HTR-8/SVneo (cell line): ENCODE measurements at regions not wholly inside any gene's neighbourhood (a gene's known extent, or its start where the extent isn't known, plus 50 kb on each side); places are given as distances from the start of the nearest gene placed in this dataset.
"Not testable (repeated sequence)": the region's sequence is repeated elsewhere in the genome, so short reads cannot be mapped to it uniquely, and the experiment has no call there.

Experiments
- DNase-seq: peaks from one replicate; pipeline ENCODE4 v3.0.0; 2011; ENCODE audit warnings: low spot score, mixed read lengths; ENCODE audit not compliant: insufficient read length
- FAIRE-seq: peaks from 2 replicates; lab custom pipeline; 2011; peaks lifted over from hg19 to GRCh38; lab: Jason Lieb, UNC

DNA sequence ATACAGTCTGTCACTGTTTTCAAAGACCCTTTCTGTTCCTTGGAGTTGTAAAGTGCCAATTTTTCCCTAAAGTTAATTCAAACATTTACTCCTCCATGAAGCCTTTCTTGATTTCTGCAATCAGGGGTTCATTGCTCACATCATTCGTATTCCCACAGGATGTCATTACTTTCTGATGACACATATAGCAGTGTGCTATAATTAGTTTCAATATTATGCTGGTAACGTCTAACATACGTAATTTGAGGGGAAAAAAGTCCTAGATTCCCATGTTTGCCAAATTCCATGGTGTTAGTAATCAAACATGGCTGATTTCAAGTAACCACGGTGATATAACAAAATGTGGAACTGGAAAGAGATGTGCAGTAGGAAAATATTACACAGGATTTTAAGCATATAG is 468.2 kb upstream of the MEF2C start:
- no peak for DNase-seq
- FAIRE-seq: no peak

DNA sequence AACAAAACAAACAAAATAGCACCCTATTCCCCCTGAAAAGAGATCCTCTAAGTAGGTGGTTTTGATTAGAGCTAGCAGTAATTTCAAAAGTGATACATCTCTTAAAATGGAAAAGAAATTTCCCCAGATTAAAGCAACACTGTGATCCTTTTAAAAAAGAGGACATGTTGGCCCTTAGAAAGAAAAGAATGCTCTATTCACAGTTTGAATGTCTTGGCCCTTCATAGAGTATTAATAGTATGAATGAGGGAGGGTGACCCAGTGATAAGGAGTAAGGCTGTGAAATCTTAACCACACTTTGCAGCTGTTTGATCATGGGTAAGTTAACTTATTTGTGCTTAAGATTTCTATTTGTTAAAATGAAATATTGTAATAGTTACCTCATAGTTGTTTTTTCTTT is 467.7 kb upstream of the MEF2C start:
- DNase-seq (no peak), FAIRE-seq (no peak)

DNA sequence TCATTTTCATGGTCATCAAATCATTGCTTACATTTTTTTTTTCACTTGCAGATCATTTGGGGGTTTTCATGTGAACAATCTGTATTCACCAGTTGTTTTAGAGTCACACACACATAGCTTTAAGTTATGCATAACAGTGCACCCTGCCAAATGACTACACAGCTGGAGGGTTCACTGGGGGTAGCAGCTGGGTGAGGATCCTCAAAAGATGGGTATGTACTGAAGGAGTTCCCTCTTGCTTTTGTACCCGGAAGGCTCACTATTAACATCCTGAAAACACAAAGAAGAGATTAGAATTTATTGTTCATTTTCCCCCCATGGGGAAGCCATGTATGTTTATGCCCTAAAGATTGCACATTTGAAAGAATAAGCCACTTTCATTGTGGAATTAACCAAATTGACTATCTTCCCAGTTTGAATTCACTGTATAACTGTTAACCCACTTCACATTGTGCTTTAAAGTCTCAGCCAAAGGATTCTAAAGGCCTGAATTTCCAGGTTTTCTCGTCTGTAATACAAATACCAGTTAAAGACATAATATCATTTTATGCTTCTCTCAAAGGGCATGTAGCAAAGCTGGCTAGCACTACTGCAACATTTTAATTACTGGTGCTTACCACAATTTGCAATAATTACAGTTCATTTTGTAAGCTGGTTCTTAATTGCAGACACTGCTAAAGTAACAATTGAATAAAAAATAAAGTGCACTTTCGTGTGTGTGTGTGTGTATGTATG is 466.4 kb upstream of the MEF2C start:
- DNase-seq (no peak), FAIRE-seq (no peak)

DNA sequence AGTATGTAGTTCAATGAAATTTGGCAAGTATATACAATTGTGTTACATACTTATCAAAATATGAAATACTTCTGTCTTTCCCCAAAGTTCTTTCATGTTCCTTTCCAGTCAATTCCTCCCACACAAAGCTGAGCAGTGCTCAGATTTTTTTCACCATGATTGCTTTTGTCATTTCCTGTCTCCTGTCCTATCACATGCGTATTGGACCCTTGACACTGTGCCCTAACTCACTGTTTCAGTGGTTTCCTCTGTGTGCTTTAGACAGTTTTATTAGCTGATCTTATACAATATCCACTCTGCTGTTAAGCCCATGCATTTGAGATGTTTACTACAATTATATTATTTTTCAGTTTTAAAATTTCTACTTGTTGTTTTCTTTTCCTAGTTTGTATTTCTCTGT is 463.6 kb upstream of the MEF2C start:
- no peak for DNase-seq
- no peak for FAIRE-seq

DNA sequence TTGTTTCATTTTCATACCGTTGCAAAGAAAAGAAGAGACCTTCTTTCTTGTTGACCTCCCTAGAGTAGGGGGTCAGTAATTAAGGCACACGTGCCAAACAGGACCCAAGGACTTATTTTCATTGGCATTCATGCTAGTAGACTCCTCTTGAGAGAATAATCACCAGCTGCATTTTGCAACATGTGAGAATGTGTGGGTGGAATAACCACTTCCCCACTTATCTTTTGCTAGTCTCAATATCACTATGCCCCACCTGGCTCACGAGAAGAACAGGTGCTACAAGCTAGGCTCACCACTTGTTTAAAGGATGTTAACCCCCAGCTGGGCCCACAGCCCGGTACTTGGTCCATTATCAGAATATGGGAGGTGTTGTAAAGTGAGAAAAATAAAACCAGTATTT is 460.7 kb upstream of the MEF2C start:
- no peak for FAIRE-seq
- DNase-seq: no peak

DNA sequence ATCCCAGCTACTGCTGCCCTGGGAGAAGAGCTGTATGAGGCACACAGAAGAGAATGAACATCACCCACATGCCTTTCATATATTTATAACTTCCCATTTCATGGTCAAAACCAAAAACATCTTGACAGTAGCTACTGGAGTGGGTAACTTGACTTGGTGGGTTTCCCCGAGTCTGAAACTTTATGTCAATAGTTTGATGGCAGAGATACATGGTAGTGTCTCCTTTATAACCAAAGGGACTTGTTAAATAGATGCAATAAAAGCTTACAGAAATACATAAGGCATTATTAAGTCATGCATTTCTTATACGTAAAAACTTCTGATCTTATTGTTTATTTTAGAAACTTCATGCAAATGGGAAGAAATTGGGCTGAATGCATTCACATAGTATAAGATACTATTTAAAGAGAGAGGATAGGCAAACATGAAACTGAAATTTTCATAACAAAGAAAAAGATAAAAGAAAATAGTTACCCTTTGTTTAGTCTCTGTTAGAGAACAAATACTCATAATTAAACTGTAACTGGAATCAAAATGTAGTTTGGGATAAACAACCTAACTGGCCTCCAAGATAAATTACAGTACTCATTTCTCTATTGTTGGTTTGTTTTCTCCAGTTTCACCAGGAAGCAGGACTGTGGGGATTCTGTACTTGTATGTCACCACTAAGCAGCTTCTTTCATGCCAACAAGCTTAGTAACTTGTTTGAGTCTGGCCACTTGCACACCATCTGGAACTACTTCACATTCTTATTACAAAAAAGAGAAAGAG is 459.3 kb upstream of the MEF2C start:
- FAIRE-seq: no peak
- no peak for DNase-seq

DNA sequence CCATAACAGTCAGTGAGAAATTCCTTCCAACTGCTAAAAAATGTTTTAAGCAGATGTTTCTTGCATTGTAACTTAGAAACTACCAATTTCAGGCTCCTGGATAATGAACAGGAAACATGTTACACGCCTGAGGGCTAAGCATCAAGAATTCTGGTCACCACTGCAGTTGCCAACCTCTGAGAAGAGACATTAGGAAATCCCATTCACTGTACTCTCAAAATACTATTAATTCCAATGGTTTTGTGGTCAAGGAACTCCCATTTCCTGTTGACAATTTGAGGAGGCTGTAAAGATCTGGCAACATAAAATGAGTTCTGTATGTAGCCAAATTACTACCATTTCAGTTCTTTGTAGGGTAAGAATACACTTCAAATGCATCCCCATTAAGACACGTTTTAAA is 456.0 kb upstream of the MEF2C start:
- FAIRE-seq (no peak), DNase-seq (no peak)

DNA sequence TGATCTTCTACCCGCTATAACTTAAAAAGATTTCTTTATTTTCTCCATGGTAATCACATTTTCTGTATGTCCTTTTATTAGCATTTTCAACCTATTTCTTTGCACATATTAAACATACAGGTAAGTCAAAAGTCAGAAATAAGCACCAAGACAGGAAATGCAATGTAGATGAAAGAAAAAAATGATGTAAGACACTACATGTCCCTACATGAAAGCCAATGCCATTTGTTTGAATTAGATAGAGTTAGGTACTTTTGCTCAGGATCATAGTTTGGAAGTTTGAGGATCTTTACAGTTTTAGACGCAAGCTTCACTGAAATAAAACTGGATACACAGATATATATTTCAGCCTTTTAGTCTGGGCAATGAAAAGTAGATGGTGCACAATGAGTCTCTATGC is 453.1 kb upstream of the MEF2C start:
- no peak for FAIRE-seq

DNA sequence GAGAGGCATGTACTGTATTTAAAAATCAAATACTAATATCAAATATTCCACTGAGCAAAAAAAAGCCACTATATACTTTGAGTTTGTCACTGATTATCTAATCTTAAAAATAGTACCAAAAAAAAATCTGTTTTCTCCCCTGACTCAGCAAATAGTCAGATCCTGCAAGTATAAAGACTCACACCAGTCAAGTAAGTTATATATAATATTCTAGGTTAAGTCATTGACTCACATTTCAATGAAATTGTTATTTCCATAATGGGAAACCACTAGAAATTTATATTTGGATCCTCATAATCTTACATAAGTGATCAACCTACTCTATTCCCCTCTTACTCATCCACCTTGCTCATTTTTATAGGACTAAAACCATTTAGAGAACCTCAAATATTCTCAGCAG is 447.2 kb upstream of the MEF2C start:
- FAIRE-seq: no peak
- DNase-seq: no peak

More for the DNA sequence above, 453.1 kb upstream of the MEF2C start:
- no peak for DNase-seq

DNA sequence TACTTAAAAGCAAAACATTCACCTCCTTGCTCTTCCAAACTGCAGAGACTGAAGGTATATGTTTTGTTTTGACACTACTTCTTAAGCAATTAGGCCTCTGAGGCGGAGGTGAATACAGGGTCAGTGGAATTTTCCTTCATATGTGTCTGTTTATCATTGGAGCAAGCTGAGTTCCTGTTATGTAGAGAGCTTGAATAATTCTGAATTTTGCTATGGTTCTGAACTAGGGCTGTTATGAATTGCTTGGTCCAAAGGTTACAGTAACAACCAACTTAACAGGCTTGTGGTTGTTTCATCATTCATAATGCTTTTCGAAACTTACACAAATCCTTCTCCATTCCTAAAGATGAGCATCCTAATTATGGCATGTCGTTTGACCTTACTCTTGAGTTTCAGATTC is 444.6 kb upstream of the MEF2C start:
- DNase-seq: no peak
- no peak for FAIRE-seq

DNA sequence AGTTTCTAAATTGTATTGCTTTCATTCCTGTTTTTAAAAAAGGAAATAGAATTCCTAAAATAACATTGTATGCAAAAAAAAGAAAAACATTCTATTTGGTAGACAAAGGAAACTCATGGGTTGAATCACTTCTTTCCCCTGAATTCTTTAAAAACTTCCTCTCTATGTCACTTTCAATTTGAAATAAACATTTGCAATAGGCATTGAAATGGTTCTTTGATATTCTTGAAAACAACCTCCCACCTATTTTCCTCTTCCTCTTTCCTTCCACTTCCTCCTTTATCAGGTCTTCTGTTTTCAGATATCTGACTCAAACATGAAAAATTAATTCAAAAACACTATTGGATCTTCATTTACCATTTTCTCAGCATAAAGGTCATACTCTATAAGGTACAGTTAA is 442.0 kb upstream of the MEF2C start:
- DNase-seq (no peak), FAIRE-seq (no peak)

DNA sequence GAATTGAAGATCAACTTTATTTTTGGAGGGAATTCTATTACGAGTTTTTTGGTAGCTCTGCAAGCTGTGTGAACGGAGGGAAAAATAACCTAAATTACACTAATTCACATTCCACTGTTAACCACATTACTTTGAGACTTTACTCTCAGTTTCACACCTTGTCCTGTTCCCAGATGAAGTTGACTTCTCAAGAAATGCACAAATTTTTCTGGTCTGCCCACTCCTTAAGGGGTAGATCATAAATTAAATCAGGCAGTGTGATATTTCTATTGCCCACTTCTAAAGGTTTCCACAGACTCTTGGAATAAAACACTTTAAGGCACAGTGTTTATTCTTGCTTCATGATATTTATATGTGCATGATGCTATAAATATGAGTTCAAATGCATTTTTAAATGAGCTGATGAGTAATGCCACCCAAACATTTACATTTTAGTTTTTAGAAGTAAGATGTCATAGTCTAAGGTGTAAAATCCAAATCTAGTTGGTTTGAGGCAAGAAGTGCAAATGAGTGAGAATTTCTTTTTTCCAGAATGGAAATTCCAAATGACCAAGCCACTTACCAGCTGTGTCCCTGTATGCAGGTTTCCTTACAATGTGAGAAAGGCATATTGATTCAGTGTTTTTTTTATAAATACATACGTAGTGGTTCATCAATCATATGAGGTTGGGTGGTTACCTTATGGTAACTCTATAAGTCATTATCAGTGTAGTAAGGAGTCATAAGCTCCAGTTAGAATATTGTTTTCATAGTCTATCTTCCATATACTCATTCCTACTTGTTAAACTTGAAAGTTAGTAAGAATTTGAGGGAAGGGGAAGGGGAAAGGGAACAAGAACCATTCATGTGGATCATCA is 437.7 kb upstream of the MEF2C start:
- FAIRE-seq: no peak
- DNase-seq: no peak

DNA sequence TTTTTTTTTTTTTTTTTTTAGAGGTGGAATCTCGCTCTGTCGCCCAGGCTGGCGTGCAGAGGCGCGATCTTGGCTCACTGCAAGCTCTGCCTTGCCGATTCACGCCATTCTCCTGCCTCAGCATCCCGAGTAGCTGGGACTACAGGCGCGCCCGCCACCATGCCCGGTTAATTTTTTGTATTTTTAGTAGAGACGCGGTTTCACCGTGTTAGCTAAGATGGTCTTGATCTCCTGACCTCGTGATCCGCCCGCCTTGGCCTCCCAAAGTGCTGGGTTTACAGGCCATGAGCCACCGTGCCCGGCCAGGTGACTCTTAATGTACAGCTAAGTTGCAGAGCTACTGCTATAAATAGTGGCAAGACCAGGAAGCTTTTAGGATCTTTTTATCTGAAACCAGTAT is 434.9 kb upstream of the MEF2C start:
- DNase-seq, FAIRE-seq: not testable (repeated sequence)

DNA sequence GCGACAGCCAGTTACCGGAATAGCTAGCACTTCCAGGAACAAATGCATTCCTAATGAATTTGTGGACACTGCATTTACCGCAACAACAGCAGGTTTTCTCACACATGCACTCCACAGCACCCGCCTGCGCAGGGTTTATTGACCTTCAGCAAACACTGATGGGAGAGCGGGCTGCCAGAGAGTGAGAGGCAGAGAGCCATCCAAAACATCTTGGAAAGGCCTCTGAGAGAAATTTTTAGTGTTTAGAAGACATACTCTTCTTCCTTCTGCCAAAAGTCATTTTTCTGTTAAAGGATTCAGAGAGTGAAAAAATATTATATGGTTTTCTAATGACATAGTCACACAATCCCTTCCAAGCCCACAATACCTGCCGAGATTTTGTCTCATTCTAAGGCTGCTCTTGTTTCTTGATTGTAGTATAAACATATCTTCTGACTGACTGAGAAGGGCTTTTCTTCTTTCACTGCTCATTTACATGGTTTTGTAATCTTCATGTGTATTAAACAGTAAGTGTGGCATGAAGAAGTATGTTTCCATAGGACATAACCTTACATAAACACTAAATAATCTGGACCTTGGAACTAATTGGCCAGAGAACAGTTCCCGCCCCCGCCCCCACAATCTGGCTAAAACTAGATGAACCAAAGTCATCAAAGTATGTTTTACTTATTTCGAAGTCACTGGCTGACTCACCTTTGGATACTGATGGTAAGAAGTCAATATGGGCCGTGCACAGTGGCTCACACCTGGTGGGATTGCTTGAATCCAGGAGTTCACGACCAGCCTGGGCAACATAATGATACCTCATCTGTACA is 432.5 kb upstream of the MEF2C start:
- FAIRE-seq (no peak), DNase-seq (no peak)

DNA sequence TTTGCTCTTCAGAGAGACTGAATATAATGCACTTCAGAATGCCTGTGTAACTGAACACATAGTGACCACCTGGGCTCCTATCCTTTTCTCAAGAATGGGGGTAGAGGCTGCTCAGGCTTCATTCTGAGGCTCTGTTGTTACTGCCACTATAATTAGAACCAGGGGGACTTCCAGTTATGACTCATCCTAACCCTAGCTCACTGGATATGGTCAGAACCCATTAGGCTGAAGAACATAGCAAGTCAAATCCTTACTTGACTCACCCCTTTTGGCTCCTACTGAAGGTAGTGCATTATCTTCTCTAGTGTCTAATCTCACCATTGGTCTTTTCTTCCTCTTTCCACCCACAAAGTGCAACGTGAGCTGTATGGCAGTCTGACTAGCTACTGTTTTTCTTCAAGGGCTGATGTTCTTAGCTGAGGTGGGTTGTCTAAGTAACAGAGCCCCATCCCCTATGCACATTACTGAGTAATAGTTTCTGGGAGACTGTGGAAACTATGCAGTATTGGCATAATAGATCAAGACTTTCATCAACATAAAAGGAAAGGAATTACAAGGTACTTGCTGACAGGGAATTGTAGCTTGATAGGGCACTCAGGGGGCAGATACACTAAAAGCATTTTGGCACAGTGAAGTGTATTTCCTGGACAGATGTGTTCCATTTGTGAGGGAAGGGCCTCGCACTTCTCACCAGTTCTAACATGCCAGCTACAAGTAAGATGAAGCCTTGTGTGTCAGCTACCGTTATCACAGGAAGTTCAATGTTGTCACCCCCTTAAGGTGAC is 431.0 kb upstream of the MEF2C start:
- no peak for FAIRE-seq
- no peak for DNase-seq

DNA sequence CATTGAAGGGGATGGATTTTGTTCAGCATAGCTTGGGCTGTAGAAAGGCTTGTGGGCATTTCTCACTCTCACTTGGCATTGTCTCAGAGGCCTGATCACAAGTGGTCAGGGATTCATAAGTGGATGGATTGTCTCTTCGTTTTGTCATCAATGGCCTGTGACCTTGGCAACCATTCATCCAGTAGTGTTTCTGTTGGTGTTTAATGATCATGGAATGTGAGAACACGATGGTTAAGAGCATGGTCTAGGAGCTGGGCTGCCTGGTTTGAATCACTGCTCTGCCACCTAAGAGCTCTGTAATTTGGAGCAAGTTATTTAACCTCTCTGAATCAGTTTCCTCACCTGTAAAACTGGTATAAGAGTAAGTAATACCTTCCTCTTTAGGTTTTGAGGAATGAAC is 430.1 kb upstream of the MEF2C start:
- FAIRE-seq: no peak
- no peak for DNase-seq

DNA sequence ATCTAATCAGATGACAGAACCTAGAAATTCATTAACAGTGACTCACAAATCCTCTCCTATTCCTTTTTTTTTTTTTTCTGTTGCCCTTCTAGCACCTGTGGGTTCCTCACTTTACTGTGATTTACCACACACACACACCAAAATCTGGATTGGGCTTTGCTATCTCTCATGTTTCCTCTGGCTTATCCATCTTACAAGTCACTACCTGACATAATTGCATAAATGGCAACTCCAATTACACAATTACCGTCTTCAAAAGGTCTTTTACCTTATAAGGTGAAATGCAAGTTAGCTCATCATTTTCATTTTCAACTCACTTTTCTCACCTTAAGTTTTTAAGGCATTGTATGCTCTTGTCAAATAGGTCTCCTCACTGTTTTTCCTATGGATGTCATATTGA is 426.3 kb upstream of the MEF2C start:
- no peak for FAIRE-seq
- no peak for DNase-seq

DNA sequence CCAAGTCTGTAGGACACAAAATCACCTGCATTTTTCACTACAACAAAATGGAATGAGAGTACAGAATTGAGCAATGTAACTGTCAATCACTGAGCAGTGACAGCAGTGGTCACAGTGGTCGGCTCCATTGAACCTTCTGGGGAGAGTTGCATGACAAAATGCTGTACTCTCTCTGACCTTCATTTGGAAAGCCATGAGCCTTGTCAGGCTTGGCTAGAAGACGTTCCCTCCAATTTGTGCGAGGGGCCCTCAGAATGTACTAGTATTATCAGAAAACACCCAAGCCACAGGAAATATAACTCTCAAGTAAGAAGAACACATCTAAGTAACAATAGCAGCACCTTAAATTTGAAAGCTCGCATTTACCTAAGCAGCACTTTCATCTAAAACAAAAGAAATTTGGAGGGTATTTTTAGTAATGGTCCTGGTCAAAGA is 425.6 kb upstream of the MEF2C start:
- DNase-seq (no peak), FAIRE-seq (no peak)

DNA sequence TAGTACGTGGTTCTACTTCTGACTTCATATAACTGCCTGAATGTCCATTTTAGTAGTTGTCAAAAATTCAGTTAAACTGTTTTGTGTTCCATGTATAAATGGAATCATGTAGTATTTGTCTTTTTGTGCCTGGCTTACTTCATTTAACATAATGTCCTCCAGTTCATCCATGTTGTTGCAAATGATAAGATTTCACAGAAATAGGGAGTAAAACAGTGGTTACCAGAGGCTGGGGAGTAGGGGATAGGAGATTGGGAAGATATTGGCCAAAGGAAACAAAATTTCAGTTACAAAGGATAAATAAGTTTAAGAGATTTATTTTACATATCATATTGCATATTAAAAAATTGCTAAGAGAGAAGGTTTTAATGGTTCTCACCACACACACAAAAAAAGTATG is 425.0 kb upstream of the MEF2C start:
- DNase-seq: no peak
- FAIRE-seq: no peak
